D721Med (cell line): ENCODE measurements at regions not wholly inside any gene's neighbourhood (a gene's known extent, or its start where the extent isn't known, plus 50 kb on each side); places are given as distances from the start of the nearest gene placed in this dataset.

ENCODE experiments used
- DNase-seq: peaks from one replicate; pipeline ENCODE4 v3.0.0; 2011; ENCODE audit warnings: low spot score; ENCODE audit not compliant: insufficient read length
- FAIRE-seq: peaks from 2 replicates; lab custom pipeline; 2011; peaks lifted over from hg19 to GRCh38; lab: Jason Lieb, UNC
- TF ChIP-seq, protein P1 (sequence below): IDR thresholded peaks from 2 replicates; pipeline ENCODE4 v1.5.1; 2012; ENCODE audit warnings: mild to moderate bottlenecking, control low read depth; ENCODE audit not compliant: insufficient read depth; ENCODE audit errors: missing control alignments

DNA sequence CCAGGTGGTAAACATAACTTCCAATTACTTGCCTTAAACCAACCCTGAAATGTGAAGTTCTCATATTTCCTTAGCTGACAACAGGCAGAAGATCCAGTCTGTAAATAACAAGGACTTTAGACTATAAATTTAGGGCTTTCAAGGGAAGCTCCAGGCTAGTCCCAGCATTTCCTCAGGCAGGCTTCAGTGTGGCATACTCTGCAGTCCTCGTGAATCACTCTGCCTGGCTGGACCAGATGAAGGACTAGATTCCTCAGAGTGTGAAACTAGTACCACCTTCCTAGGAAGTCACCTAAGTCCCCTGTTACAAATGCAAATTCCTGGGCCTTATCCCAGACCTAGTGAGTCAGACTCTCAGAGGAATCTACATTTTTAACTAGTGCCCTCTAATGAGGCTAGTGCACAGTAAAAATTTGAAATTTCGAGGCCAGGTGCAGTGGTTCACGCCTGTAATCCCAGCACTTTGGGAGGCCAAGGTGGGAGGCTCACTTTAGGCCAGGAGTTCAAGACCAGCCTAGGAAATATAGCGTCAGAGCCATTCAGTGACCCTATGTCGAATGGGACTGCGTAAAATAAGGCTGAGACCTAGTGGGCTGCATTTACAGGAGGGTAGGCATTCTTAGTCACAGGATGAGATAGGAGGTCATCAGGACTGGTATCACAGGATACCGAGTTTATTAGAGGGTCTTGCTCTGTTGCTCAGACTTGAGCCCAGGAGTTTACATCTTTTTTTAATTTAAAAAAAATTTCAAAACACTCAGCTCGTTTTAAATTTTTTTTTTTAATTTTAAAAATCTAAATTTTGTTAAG, 279.6 kb upstream of the JARID2 start:
- TF ChIP-seq, protein P1, sequence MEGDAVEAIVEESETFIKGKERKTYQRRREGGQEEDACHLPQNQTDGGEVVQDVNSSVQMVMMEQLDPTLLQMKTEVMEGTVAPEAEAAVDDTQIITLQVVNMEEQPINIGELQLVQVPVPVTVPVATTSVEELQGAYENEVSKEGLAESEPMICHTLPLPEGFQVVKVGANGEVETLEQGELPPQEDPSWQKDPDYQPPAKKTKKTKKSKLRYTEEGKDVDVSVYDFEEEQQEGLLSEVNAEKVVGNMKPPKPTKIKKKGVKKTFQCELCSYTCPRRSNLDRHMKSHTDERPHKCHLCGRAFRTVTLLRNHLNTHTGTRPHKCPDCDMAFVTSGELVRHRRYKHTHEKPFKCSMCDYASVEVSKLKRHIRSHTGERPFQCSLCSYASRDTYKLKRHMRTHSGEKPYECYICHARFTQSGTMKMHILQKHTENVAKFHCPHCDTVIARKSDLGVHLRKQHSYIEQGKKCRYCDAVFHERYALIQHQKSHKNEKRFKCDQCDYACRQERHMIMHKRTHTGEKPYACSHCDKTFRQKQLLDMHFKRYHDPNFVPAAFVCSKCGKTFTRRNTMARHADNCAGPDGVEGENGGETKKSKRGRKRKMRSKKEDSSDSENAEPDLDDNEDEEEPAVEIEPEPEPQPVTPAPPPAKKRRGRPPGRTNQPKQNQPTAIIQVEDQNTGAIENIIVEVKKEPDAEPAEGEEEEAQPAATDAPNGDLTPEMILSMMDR, result no peak
- FAIRE-seq, result no peak
- DNase-seq, result no peak

DNA sequence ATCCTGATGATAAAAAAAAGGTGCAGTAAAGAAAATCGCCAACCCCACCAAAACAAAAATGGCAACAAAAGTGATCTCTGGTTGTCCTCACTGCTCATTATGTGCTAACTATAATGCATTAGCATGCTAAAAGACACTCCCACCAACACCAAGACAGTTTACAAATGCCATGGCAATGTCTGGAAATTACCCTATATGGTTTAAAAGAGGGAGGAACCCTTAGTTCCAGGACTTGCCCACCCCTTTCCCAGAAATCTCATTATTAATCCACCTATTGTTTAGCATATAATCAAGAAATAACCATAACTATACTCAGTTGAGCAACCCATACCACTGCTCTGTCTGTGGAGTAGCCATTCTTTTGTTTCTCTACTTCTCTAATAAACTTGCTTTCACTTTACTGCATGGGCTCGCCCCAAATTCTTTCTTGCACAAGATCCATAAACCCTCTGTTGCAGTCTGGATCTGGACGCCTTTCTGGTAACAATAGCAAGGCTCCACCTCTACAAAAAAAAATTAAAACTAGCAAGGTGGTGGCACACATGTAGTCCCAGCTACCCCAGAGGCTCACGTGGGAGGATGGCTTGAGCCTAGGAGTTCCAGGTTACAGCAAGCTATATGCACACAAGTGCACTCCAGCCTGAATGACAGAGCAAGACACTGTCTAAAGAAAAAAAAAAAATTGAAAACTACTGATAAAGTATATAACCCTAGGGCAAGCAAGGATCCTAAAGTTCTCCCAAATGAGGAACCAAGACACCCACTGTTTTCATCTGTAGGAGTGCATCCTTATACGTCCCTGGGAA, 278.8 kb upstream of the JARID2 start:
- TF ChIP-seq, protein P1, result no peak
- DNase-seq, result no peak
- no peak for FAIRE-seq

DNA sequence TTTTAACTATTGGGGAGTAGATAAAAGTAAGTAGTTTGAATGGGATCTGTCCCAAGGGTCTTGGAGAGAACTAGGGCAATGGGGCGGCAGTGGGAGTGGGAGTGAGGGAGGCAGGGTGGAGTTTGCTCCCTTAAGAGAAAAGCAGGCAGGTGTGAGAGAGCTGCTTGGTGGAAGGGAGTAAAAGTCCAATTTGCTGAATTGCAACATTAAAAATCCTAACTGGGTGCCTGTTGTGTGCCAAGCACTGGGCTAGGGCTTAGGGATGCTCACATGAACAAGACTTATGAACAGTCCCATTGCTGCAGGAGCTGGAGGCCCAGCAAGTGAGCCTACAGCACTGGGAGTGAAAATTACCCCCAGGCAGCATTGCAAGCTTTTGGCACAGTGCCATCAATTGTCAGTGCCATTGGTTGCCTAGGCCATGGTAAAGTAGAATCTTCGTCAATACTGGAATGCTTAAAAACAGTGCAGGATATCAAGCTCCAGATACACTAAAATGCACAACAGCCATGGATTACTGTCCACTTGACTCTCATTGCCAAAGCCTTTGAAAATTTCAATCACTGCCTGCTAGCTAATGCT, 277.7 kb upstream of the JARID2 start:
- FAIRE-seq (no peak), DNase-seq (no peak)
- TF ChIP-seq, protein P1, result no peak

DNA sequence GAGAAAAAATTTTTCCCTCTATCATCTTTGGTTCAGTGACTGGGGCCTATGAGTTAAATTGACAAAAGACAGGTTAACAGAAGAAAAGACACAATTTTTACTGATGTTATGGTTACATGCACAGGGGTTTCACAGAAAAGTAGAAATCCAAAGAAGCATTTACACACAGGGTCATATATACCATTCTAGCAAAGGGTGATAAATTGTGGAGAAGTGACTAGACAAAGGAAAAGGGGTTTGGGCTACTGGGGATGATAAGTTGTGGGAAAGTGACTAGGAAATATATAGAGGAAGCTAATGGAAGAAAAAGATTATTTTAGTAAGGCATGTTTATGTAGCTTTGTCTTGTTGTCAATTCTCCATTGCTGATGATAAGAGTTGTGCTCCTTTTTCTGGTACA, 276.7 kb upstream of the JARID2 start:
- FAIRE-seq, result no peak
- TF ChIP-seq, protein P1, result no peak
- no peak for DNase-seq

DNA sequence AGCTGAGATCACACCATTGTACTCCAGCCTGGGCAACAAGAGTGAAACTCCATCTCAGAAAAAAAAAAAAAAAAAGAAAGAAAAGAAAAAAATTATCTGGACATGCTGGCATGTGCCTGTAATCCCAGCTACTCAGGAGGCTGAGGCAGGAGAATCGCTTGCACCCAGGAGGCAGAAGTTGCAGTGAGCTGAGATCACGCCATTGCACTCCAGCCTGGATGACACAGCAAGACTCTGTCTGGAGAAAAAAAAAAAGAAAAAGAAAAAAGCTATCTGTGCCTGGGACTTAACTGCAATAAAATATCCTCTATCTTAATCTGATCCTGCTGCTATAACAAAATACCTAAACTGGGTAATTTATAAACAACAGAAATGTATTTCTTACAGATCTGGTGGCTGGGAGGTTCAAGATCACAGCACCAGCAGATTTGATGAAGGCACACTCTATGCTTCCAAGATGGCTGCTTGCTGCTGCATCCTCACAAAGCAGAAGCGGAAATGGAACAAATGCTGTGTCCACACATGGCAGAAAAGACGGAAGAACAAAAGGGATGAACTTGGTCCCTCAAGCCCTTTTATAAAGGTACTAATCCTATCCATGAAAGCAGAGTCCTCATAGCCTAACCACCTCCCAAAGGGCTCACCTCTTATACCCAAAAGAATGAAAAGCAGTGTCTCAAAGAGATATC, 273.3 kb upstream of the JARID2 start:
- FAIRE-seq (no peak), DNase-seq (no peak)
- TF ChIP-seq, protein P1, result no peak

DNA sequence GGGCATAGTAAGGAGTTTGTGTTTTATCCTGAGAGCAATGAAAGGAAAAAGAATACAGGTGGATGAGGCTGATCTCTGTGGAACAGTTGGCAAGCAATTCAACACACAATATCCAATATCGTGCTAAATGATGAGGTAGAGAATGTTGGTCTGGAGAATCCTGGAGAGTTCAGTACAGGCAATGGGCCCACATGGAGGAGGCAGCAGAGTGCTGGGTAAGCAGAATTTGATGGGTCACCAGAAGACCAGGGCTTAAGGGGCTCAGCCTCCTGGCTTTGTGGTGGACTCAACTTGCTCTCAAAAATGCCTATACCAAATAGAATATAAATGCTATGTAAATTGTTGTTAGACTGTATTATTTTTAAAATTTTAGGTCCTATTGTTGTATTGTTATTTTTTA, 271.5 kb upstream of the JARID2 start:
- FAIRE-seq (no peak), DNase-seq (no peak)
- TF ChIP-seq, protein P1, result no peak
